ENCODE measurements at regions not wholly inside any gene's neighbourhood (a gene's known extent, or its start where the extent isn't known, plus 50 kb on each side); places are given as distances from the start of the nearest gene placed in this dataset.

DNA sequence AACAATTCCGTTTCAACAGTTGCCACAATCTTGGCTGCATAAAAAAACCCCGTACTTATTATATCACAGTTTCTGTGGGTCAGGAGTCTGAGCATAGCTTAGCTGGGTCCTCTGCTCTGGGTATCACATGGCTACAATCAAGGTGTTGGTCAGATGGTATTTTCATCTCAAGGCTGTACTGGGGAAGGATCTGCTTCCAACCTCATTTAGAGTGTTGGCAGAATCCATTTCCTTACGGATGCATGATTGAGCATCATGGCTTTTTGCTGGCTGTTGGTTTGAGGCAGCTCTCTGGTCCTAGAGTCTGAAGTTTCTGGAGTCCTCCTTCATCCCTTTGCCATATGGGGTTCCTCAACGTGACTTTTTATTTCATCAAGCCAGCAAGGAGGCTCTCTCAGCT is 177.0 kb downstream of the HAPSTR1 start:
- TF ChIP-seq CTCF (IDR thresholded peaks at IDR 0.05): no peak
- no peak for TF ChIP-seq POLR2A (IDR thresholded peaks at IDR 0.05)

Measured in body of pancreas (tissue), 4 donors.